ENCODE measurements at regions not wholly inside any gene's neighbourhood (a gene's known extent, or its start where the extent isn't known, plus 50 kb on each side); places are given as distances from the start of the nearest gene placed in this dataset.

DNA sequence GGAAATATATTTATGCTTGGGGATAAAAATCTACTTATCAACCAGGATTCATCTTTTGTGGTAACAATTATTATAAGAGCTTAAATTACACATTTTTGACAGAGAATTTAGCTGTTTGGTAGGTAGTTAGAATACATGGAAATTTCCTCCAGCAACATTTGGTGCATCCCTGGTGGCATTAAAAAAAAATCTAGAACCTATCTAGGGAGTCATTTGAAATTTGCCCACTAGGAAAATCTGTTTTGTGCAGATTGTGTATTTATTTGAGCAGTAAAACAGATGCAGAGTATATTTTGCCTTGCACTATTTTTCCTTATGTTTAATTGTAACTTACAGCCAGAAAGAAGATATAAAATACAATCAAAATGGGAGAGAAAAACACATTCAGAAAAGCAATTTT lies 208.4 kb upstream of the LRP1B start:
- H3K27ac ChIP-seq (ENCODE audit: low read depth, low read length) = no peak overlapping the region
- no peaks in the 10 kb centered on the region for H3K27me3 ChIP-seq (ENCODE audit: control insufficient read depth, insufficient read depth, low read length)
- no peaks in the 10 kb centered on the region for H3K36me3 ChIP-seq (ENCODE audit: control insufficient read depth, insufficient read depth, low read length)
- H3K9ac ChIP-seq (ENCODE audit: low read depth, low read length) = no peak overlapping the region
- no peaks in the 10 kb centered on the region for H3K4me1 ChIP-seq (ENCODE audit: control insufficient read depth, insufficient read depth, low read length)
- H3K4me3 ChIP-seq (ENCODE audit: low read depth, low read length) = no peak overlapping the region
- H3K9me3 ChIP-seq (ENCODE audit: control insufficient read depth, insufficient read depth, low read length) = no peaks in the 10 kb centered on the region

DNA sequence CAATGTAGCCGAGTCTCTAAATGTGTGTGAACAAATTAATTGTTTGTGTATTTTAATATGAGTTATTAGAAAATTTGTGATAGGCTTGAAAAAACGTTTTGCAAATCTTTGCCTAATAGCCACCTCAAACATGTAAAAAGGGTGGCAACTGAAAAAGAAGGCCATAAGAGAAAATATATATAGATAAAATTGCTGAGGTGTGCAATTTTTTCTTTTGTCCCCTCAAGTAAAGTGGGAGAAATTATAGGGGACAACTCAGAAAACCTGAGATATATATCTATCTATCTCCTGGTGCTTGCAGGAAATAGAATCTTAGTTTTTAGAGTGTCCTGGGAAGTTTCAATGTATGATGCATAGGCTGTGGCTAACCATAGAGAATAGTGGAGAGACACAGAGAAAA lies 201.4 kb upstream of the LRP1B start:
- H3K4me3 ChIP-seq (ENCODE audit: low read depth, low read length) = no peak overlapping the region
- no peak overlapping the region for H3K27ac ChIP-seq (ENCODE audit: low read depth, low read length)
- H3K9me3 ChIP-seq (ENCODE audit: control insufficient read depth, insufficient read depth, low read length) = no peaks in the 10 kb centered on the region
- H3K27me3 ChIP-seq (ENCODE audit: control insufficient read depth, insufficient read depth, low read length) = no peaks in the 10 kb centered on the region
- no peak overlapping the region for H3K9ac ChIP-seq (ENCODE audit: low read depth, low read length)
- no peaks in the 10 kb centered on the region for H3K36me3 ChIP-seq (ENCODE audit: control insufficient read depth, insufficient read depth, low read length)
- H3K4me1 ChIP-seq (ENCODE audit: control insufficient read depth, insufficient read depth, low read length) = no peaks in the 10 kb centered on the region

DNA sequence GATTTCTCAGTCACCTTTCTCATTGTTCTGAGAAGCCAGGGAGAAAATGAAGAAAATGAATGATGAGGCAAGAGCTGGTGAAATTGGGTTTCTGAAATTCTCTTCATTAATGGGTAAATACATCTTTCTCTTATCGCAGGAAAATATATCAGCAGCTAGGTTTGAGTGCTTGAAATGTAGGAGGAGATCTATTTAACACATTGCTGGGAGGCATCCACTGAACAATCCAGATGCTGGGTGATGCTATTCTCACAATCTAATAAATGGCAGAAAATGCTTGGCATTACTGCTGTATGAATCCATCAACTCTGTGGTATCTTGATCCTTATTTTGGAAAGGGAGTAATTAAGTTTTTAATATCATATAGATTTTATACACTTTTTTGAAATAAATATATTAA lies 199.6 kb upstream of the LRP1B start:
- no peaks in the 10 kb centered on the region for H3K27me3 ChIP-seq (ENCODE audit: control insufficient read depth, insufficient read depth, low read length)
- H3K9me3 ChIP-seq (ENCODE audit: control insufficient read depth, insufficient read depth, low read length) = no peaks in the 10 kb centered on the region
- H3K36me3 ChIP-seq (ENCODE audit: control insufficient read depth, insufficient read depth, low read length) = no peaks in the 10 kb centered on the region
- no peak overlapping the region for H3K9ac ChIP-seq (ENCODE audit: low read depth, low read length)
- no peaks in the 10 kb centered on the region for H3K4me1 ChIP-seq (ENCODE audit: control insufficient read depth, insufficient read depth, low read length)
- no peak overlapping the region for H3K4me3 ChIP-seq (ENCODE audit: low read depth, low read length)
- no peak overlapping the region for H3K27ac ChIP-seq (ENCODE audit: low read depth, low read length)

DNA sequence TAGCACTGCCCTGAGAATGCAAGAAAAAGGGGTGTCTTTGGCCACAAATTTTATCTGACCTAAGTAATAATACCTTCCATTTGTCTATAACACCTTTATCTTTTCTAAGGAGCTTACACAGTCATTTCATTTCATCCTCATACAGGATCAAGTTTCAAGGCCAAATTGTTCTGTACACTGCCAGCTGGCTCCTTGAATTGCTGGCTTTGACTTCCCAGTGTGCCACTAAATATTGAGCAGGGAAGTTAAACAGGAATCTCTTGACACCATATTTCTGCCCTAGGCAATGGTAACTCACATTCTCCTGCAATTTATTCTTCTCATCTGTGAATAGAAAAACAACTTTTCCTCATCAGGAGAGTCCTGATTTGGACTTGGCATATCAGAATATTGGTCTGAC lies 195.1 kb upstream of the LRP1B start:
- H3K27me3 ChIP-seq (ENCODE audit: control insufficient read depth, insufficient read depth, low read length) = no peaks in the 10 kb centered on the region
- H3K9me3 ChIP-seq (ENCODE audit: control insufficient read depth, insufficient read depth, low read length) = no peaks in the 10 kb centered on the region
- H3K4me3 ChIP-seq (ENCODE audit: low read depth, low read length) = no peak overlapping the region
- no peaks in the 10 kb centered on the region for H3K36me3 ChIP-seq (ENCODE audit: control insufficient read depth, insufficient read depth, low read length)
- no peak overlapping the region for H3K27ac ChIP-seq (ENCODE audit: low read depth, low read length)
- no peak overlapping the region for H3K9ac ChIP-seq (ENCODE audit: low read depth, low read length)
- H3K4me1 ChIP-seq (ENCODE audit: control insufficient read depth, insufficient read depth, low read length) = no peaks in the 10 kb centered on the region

DNA sequence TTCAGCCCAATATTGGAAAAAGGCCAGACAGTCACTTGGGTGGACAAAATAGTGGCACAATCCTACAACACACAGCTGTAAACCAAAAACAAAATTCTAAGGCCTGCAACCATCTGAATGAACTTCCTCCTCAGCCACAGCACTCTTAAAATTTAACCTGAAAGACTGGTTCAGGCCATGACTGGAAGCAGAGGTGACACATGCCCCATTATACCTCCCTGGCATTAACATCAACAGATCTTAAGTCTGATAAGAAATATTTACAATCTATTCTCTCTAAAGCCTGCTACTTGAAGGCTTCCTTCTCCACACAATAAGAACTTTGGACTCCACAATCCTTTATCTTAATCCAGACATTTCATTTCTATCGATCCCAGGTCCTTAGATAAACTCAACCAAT lies 192.4 kb upstream of the LRP1B start:
- Histone ChIP-seq H3K27me3 (ENCODE audit: control insufficient read depth, insufficient read depth, low read length) (no peaks in the 10 kb centered on the region), H3K36me3 (ENCODE audit: control insufficient read depth, insufficient read depth, low read length) (no peaks in the 10 kb centered on the region), H3K9me3 (ENCODE audit: control insufficient read depth, insufficient read depth, low read length) (no peaks in the 10 kb centered on the region), H3K27ac (ENCODE audit: low read depth, low read length) (no peak overlapping the region), H3K4me1 (ENCODE audit: control insufficient read depth, insufficient read depth, low read length) (no peaks in the 10 kb centered on the region), H3K4me3 (ENCODE audit: low read depth, low read length) (no peak overlapping the region), H3K9ac (ENCODE audit: low read depth, low read length) (no peak overlapping the region)

DNA sequence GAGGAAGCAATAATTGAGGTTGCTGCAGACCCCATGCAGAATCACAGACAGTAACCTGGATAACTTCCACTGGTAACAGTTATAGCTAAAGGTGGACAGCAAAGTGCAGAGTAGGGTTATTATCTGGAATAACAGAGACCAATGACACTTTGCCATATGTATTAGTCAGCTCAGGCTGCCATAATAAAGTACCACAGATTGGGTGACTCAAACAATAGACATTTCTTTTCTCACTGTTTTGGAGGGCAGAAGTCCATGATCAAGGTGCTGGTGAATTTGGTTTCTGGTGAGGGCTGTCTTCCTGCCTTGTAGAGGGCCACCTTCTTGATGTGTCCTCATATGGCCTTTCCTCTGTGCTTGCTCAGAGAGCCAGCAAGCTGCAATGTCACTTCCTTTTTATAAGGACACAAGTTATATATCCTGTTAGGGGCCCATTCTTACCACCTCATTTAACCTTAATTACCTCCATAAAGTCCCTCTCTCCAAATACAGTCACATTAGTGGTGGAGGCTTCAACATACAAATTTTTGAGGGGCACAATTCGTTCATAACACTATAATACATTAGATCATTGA lies 191.0 kb upstream of the LRP1B start:
- Histone ChIP-seq H3K9me3 (ENCODE audit: control insufficient read depth, insufficient read depth, low read length) (no peaks in the 10 kb centered on the region), H3K36me3 (ENCODE audit: control insufficient read depth, insufficient read depth, low read length) (no peaks in the 10 kb centered on the region), H3K9ac (ENCODE audit: low read depth, low read length) (no peak overlapping the region), H3K27me3 (ENCODE audit: control insufficient read depth, insufficient read depth, low read length) (no peaks in the 10 kb centered on the region), H3K4me1 (ENCODE audit: control insufficient read depth, insufficient read depth, low read length) (no peaks in the 10 kb centered on the region), H3K4me3 (ENCODE audit: low read depth, low read length) (no peak overlapping the region), H3K27ac (ENCODE audit: low read depth, low read length) (no peak overlapping the region)

DNA sequence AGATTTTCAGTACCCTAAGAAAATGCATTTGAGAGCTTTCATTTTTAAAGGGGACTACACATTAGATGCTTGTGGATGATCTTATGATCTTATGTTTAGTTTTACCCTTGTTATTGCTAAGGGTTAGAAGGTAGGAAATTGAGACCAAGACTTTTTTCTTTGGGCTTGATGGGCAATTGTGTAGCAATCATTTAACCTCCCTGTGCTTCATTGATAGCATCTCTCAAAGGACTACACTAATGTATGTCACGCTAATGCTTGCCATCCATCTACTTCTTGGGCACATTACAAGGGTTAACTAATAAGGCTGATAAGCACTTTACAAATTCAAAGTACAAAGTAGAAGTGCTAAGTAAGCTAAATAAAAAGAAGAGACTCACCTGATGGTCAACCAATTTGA lies 189.3 kb upstream of the LRP1B start:
- no peak overlapping the region for H3K27ac ChIP-seq (ENCODE audit: low read depth, low read length)
- H3K4me1 ChIP-seq (ENCODE audit: control insufficient read depth, insufficient read depth, low read length) = no peaks in the 10 kb centered on the region
- H3K27me3 ChIP-seq (ENCODE audit: control insufficient read depth, insufficient read depth, low read length) = no peaks in the 10 kb centered on the region
- no peaks in the 10 kb centered on the region for H3K9me3 ChIP-seq (ENCODE audit: control insufficient read depth, insufficient read depth, low read length)
- no peaks in the 10 kb centered on the region for H3K36me3 ChIP-seq (ENCODE audit: control insufficient read depth, insufficient read depth, low read length)
- no peak overlapping the region for H3K4me3 ChIP-seq (ENCODE audit: low read depth, low read length)
- H3K9ac ChIP-seq (ENCODE audit: low read depth, low read length) = no peak overlapping the region

DNA sequence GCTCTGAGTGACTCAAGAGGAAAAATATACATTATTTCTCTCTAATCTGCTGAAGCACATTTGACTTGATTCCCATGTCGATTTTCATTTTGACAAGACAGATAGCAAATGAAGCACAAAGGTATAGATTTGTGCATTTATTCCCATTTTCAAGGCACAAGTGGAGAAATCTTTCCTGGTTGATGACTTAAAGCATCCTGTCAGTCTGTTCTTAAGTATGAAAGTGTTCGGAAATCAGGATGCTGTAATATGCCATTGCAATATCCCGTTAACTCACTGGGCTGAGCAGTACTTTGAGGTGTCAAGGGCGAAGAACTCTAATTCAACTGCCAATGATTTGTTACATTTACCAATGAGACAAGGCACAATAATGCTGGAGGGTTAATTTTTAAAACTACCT lies 185.2 kb upstream of the LRP1B start:
- H3K4me3 ChIP-seq (ENCODE audit: low read depth, low read length) = no peak overlapping the region
- H3K9ac ChIP-seq (ENCODE audit: low read depth, low read length) = no peak overlapping the region
- no peak overlapping the region for H3K27ac ChIP-seq (ENCODE audit: low read depth, low read length)
- no peaks in the 10 kb centered on the region for H3K27me3 ChIP-seq (ENCODE audit: control insufficient read depth, insufficient read depth, low read length)
- 0 out of 2 replicates have a peak, but pooled peaks cover 3% of the 10 kb centered on the region for H3K9me3 ChIP-seq (ENCODE audit: control insufficient read depth, insufficient read depth, low read length)
- H3K36me3 ChIP-seq (ENCODE audit: control insufficient read depth, insufficient read depth, low read length) = no peaks in the 10 kb centered on the region
- no peaks in the 10 kb centered on the region for H3K4me1 ChIP-seq (ENCODE audit: control insufficient read depth, insufficient read depth, low read length)

DNA sequence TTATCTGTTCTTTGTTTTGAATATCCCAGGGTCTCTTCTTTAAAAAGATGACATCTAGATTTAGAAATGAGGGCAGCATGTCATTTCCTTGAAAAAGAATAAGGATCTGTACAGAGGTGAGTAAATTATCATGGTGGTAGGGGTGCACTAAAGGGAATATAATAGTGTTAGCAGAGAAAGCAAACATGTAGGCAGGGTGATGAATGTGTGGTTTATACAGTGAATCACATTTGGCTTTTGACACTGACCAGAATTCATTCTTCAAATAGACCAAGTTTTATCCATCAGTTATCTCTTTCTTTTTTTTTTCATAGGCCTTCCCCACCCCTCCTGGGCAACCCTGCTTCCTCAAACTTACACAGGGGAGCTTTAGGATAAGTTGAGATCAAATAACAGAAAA lies 184.5 kb upstream of the LRP1B start:
- Histone ChIP-seq H3K4me3 (ENCODE audit: low read depth, low read length) (no peak overlapping the region), H3K9ac (ENCODE audit: low read depth, low read length) (no peak overlapping the region), H3K27ac (ENCODE audit: low read depth, low read length) (no peak overlapping the region), H3K9me3 (ENCODE audit: control insufficient read depth, insufficient read depth, low read length) (peaks cover 10% of the 10 kb centered on the region), H3K27me3 (ENCODE audit: control insufficient read depth, insufficient read depth, low read length) (no peaks in the 10 kb centered on the region), H3K4me1 (ENCODE audit: control insufficient read depth, insufficient read depth, low read length) (no peaks in the 10 kb centered on the region), H3K36me3 (ENCODE audit: control insufficient read depth, insufficient read depth, low read length) (no peaks in the 10 kb centered on the region)

DNA sequence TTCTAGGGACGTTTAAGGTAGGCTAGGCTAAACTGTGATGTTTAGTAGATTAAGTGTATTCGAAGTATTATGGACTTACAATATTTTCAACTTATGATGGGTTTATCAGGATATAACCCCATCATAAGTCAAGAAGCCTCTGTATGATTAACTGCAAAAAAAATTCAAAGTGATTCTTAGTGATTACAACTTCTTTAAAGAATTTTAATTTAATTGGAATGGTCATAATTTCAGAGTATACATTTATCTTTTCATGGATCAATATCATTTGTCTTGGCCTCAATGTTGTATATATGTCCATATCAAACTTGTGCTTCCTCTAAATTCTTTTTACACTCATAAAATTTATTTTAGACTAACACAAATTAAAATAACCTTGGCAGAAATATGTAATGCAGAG lies 183.3 kb upstream of the LRP1B start:
- no peak overlapping the region for H3K4me3 ChIP-seq (ENCODE audit: low read depth, low read length)

DNA sequence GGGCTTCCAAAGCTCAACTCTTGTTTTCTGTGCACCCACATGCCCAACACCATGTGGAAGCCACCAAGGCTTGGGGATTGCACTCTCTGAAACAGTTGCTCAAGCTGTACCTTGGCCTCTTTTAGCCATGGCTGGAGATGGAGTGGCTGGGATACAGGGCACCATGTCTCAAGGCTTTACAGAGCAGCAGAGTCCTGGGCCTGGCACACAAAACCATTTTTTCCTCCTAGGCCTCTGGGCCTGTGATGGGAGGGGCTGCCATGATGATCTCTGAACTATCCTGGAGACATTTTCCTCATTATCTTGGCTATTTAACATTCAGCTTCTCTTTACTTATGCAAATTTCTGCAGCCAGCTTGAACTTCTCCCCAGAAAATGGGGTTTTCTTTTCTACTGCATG lies 179.7 kb upstream of the LRP1B start:
- Histone ChIP-seq H3K4me3 (ENCODE audit: low read depth, low read length) (no peak overlapping the region), H3K4me1 (ENCODE audit: control insufficient read depth, insufficient read depth, low read length) (no peaks in the 10 kb centered on the region), H3K27me3 (ENCODE audit: control insufficient read depth, insufficient read depth, low read length) (no peaks in the 10 kb centered on the region), H3K9ac (ENCODE audit: low read depth, low read length) (no peak overlapping the region), H3K36me3 (ENCODE audit: control insufficient read depth, insufficient read depth, low read length) (no peaks in the 10 kb centered on the region), H3K27ac (ENCODE audit: low read depth, low read length) (no peak overlapping the region), H3K9me3 (ENCODE audit: control insufficient read depth, insufficient read depth, low read length) (peaks cover 22% of the 10 kb centered on the region)

More for the DNA sequence above, 183.3 kb upstream of the LRP1B start:
- Histone ChIP-seq H3K27ac (ENCODE audit: low read depth, low read length) (no peak overlapping the region), H3K27me3 (ENCODE audit: control insufficient read depth, insufficient read depth, low read length) (no peaks in the 10 kb centered on the region), H3K9me3 (ENCODE audit: control insufficient read depth, insufficient read depth, low read length) (peaks cover 20% of the 10 kb centered on the region), H3K9ac (ENCODE audit: low read depth, low read length) (no peak overlapping the region), H3K4me1 (ENCODE audit: control insufficient read depth, insufficient read depth, low read length) (no peaks in the 10 kb centered on the region), H3K36me3 (ENCODE audit: control insufficient read depth, insufficient read depth, low read length) (no peaks in the 10 kb centered on the region)

DNA sequence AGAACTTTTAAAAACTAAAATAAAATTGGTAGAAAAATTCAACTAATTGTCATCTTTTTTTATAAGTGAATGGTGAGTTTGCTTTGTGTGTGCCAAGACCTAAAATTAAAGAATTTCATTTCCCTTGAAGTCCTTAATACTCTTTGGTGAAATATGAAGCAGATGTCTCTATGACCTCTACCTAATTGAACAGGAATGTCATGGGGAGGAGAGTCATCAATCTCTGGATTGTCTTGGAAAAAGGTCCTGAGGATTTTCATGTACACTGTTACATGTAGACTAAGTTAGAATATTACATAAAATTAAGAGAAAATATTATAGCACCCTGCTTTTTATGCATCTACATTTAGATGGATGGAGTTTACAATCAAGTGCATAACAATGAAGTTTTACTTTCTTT lies 177.9 kb upstream of the LRP1B start:
- no peak overlapping the region for H3K4me3 ChIP-seq (ENCODE audit: low read depth, low read length)
- H3K9me3 ChIP-seq (ENCODE audit: control insufficient read depth, insufficient read depth, low read length) = peaks cover 22% of the 10 kb centered on the region
- no peak overlapping the region for H3K9ac ChIP-seq (ENCODE audit: low read depth, low read length)
- H3K27me3 ChIP-seq (ENCODE audit: control insufficient read depth, insufficient read depth, low read length) = no peaks in the 10 kb centered on the region
- no peak overlapping the region for H3K27ac ChIP-seq (ENCODE audit: low read depth, low read length)
- no peaks in the 10 kb centered on the region for H3K36me3 ChIP-seq (ENCODE audit: control insufficient read depth, insufficient read depth, low read length)
- no peaks in the 10 kb centered on the region for H3K4me1 ChIP-seq (ENCODE audit: control insufficient read depth, insufficient read depth, low read length)

All from HUES48 (cell line).